CD4-positive, alpha-beta T cell (primary cell): ENCODE measurements at regions not wholly inside any gene's neighbourhood (a gene's known extent, or its start where the extent isn't known, plus 50 kb on each side); places are given as distances from the start of the nearest gene placed in this dataset.

Experiments used
- ATAC-seq: fragments of 200-7000 bp; cut with Tn5 transposase; one replicate; pipeline ENCODE4 v1.10.0; 2022; ENCODE audit warnings: mild to moderate bottlenecking; ENCODE audit not compliant: poor library complexity
- CTCF ChIA-PET: fragments of 350-600 bp; sonication (Branson Sonifier 250); formaldehyde crosslinking; loops from one replicate; lab custom pipeline; 2021; ENCODE audit warnings: antibody characterized with exemption, inconsistent platforms; lab: Charles Lee
- POLR2A ChIA-PET: fragments of 350-600 bp; sonication (Branson Sonifier 250); formaldehyde crosslinking; loops from one replicate; lab custom pipeline; 2021; ENCODE audit warnings: antibody characterized with exemption, inconsistent platforms; lab: Charles Lee
- DNase-seq, 14 experiments: peaks; one replicate each; pipeline ENCODE4 v3.0.0-alpha.2; 2013 to 2020; ENCODE audit warnings: mixed read lengths in 2 of 14
- H3K27ac ChIP-seq, 2 donors: one replicate each; pipeline versions ENCODE4 v1.5.1 to v1.7.0; 2013; ENCODE audit warnings: low read length in 2 of 2, low read depth in 1 of 2, mild to moderate bottlenecking in 1 of 2
- H3K27me3 ChIP-seq, 2 experiments: 1 replicate in 1 of 2; 2 replicates in 1 of 2; pipeline versions ENCODE4 v1.6.1 to v1.7.0; 2013; ENCODE audit warnings: low read length in 2 of 2, control low read depth in 1 of 2, mild to moderate bottlenecking in 1 of 2, moderate library complexity in 1 of 2; ENCODE audit not compliant: insufficient read depth in 2 of 2, control insufficient read depth in 1 of 2
- H3K36me3 ChIP-seq: one replicate; pipeline ENCODE4 v1.6.1; 2013; ENCODE audit warnings: low read length, control low read depth; ENCODE audit not compliant: insufficient read depth
- H3K4me1 ChIP-seq: one replicate; pipeline ENCODE4 v1.6.1; 2013; ENCODE audit warnings: low read length, control low read depth; ENCODE audit not compliant: insufficient read depth
- H3K4me3 ChIP-seq: one replicate; pipeline ENCODE4 v1.5.1; 2013; ENCODE audit warnings: mild to moderate bottlenecking, low read length, moderate library complexity
- H3K9me3 ChIP-seq, 2 experiments: 1 replicate in 1 of 2; 2 replicates in 1 of 2; pipeline versions ENCODE4 v1.6.1 to v1.7.0; 2013; ENCODE audit warnings: low read length in 2 of 2, mild to moderate bottlenecking in 2 of 2, control low read depth in 1 of 2, moderate library complexity in 1 of 2; ENCODE audit not compliant: control insufficient read depth in 1 of 2, insufficient read depth in 1 of 2
- H3K27ac Mint-ChIP-seq: one replicate; pipeline ENCODE4 v1.8.0; 2020; ENCODE audit warnings: mixed read lengths
- H3K27me3 Mint-ChIP-seq: one replicate; pipeline ENCODE4 v1.8.0; 2021; ENCODE audit warnings: mixed read lengths
- H3K36me3 Mint-ChIP-seq: one replicate; pipeline ENCODE4 v1.8.0; 2021; ENCODE audit warnings: low read depth, mixed read lengths
- H3K4me1 Mint-ChIP-seq: one replicate; pipeline ENCODE4 v1.8.0; 2021; ENCODE audit warnings: low read depth, mixed read lengths
- H3K4me3 Mint-ChIP-seq: one replicate; pipeline ENCODE4 v1.8.0; 2020; ENCODE audit warnings: mild to moderate bottlenecking, mixed read lengths
- H3K9me3 Mint-ChIP-seq: one replicate; pipeline ENCODE4 v1.8.0; 2020; ENCODE audit warnings: mixed read lengths
- CTCF ChIP-seq: fragments of 200-600 bp; IDR thresholded peaks from one replicate; pipeline ENCODE4 v1.8.0; 2022; ENCODE audit warnings: antibody characterized with exemption, mild to moderate bottlenecking
- intact Hi-C, 2 experiments: fragments of 100-400 bp; cut with DNase I in 1 of 2; cut with micrococcal nuclease in 1 of 2; formaldehyde crosslinking; loops; one replicate each; pipeline versions ENCODE4 v1.15.1 to v1.9.0; 2023 to 2025; cut with DNase I, micrococcal nuclease

- H3K4me1 Mint-ChIP-seq, result no peaks in the 10 kb centered on the region
- no peaks in the 10 kb centered on the region for H3K4me1 ChIP-seq
- no peaks in the 10 kb centered on the region for H3K27me3 Mint-ChIP-seq
- DNase-seq (no peak), ATAC-seq (no peak)
- ChIA-PET POLR2A (no interaction called here), CTCF (no interaction called here)
- no peak overlapping the region for H3K4me3 ChIP-seq
- no peaks in the 10 kb centered on the region for H3K27me3 ChIP-seq
- no peaks in the 10 kb centered on the region for H3K36me3 Mint-ChIP-seq
- intact Hi-C loops, result no loop called here
- no peak for TF ChIP-seq CTCF
- H3K27ac ChIP-seq, result no peak overlapping the region
- no peaks in the 10 kb centered on the region for H3K36me3 ChIP-seq
- no peaks in the 10 kb centered on the region for H3K9me3 Mint-ChIP-seq
- no peak overlapping the region for H3K4me3 Mint-ChIP-seq
- H3K27ac Mint-ChIP-seq, result no peak overlapping the region
- H3K9me3 ChIP-seq, result no peaks in the 10 kb centered on the region
These were observed 336.5 kb downstream of the MIAT start for GRCh38 chr22:26993886-26994285.

- Histone ChIP-seq H3K27ac (no peak overlapping the region), H3K9me3 (no peaks in the 10 kb centered on the region), H3K27me3 (no peaks in the 10 kb centered on the region), H3K4me1 (no peaks in the 10 kb centered on the region), H3K36me3 (no peaks in the 10 kb centered on the region), H3K4me3 (no peak overlapping the region)
- POLR2A ChIA-PET, result no interaction called here
- Mint-ChIP-seq H3K27ac (no peak overlapping the region), H3K4me3 (no peak overlapping the region), H3K4me1 (no peaks in the 10 kb centered on the region), H3K9me3 (no peaks in the 10 kb centered on the region), H3K27me3 (no peaks in the 10 kb centered on the region), H3K36me3 (no peaks in the 10 kb centered on the region)
- no peak for ATAC-seq
- no peak for DNase-seq
- CTCF ChIA-PET, result no interaction called here
- intact Hi-C loops, result no loop called here
- TF ChIP-seq CTCF, result no peak
These were observed 337.4 kb downstream of the MIAT start for GRCh38 chr22:26994801-26995200.

- Mint-ChIP-seq H3K27me3 (no peaks in the 10 kb centered on the region), H3K4me1 (no peaks in the 10 kb centered on the region), H3K36me3 (no peaks in the 10 kb centered on the region), H3K4me3 (no peak overlapping the region), H3K27ac (no peak overlapping the region), H3K9me3 (no peaks in the 10 kb centered on the region)
- no peaks in the 10 kb centered on the region for H3K27me3 ChIP-seq
- no peaks in the 10 kb centered on the region for H3K9me3 ChIP-seq
- intact Hi-C loops, result no loop called here
- H3K36me3 ChIP-seq, result no peaks in the 10 kb centered on the region
- no peak for TF ChIP-seq CTCF
- no peak overlapping the region for H3K27ac ChIP-seq
- H3K4me3 ChIP-seq, result no peak overlapping the region
- ChIA-PET POLR2A (no interaction called here), CTCF (no interaction called here)
- ATAC-seq (no peak), DNase-seq (no peak)
- H3K4me1 ChIP-seq, result no peaks in the 10 kb centered on the region
These were observed 337.8 kb downstream of the MIAT start for GRCh38 chr22:26995235-26995634.
